ENCODE measurements at regions not wholly inside any gene's neighbourhood (a gene's known extent, or its start where the extent isn't known, plus 50 kb on each side); places are given as distances from the start of the nearest gene placed in this dataset.

- no peak overlapping the region for H3K9ac ChIP-seq (ENCODE audit: low read length)
- H3K27ac ChIP-seq (ENCODE audit: low read depth, low read length) = no peak overlapping the region
- peaks cover 46% of the 10 kb centered on the region for H3K27me3 Mint-ChIP-seq (ENCODE audit: low read depth, unreplicated experiment)
- no peak overlapping the region for H3K4me2 ChIP-seq (ENCODE audit: low read length)
- H3K4me1 Mint-ChIP-seq (ENCODE audit: low read depth, unreplicated experiment) = no peaks in the 10 kb centered on the region
- no peaks in the 10 kb centered on the region for H3K4me1 ChIP-seq (ENCODE audit: insufficient read depth, low read length)
- no peak overlapping the region for H3K4me3 Mint-ChIP-seq (ENCODE audit: unreplicated experiment)
- no peak for FAIRE-seq
- no peaks in the 10 kb centered on the region for H4K20me1 ChIP-seq (ENCODE audit: insufficient read depth, low read length)
- H3K79me2 ChIP-seq (ENCODE audit: insufficient read depth, low read length) = no peaks in the 10 kb centered on the region
- no peaks in the 10 kb centered on the region for H3K36me3 Mint-ChIP-seq (ENCODE audit: low read depth, unreplicated experiment)
- H3K27ac Mint-ChIP-seq (ENCODE audit: unreplicated experiment) = no peak overlapping the region
- H3K36me3 ChIP-seq (ENCODE audit: insufficient read depth, low read length) = no peaks in the 10 kb centered on the region
- no peak overlapping the region for H2AFZ ChIP-seq (ENCODE audit: low read depth, low read length)
- DNase-seq (ENCODE audit: low read depth) = no peak
- no peaks in the 10 kb centered on the region for H3K27me3 ChIP-seq (ENCODE audit: insufficient read depth, low read length)
- TF ChIP-seq CTCF (IDR thresholded peaks at IDR 0.05; ENCODE audit: insufficient read depth, low read depth, low read length) = no peak
- TF ChIP-seq EZH2 (IDR thresholded peaks at IDR 0.05; ENCODE audit: insufficient read depth, low read length) = no peak
- H3K9me3 Mint-ChIP-seq (ENCODE audit: unreplicated experiment) = peaks cover 15% of the 10 kb centered on the region
- no peaks in the 10 kb centered on the region for H3K9me3 ChIP-seq (ENCODE audit: insufficient read depth, low read depth, low read length)
- no peak overlapping the region for H3K4me3 ChIP-seq (ENCODE audit: insufficient read depth, low read depth, low read length)
Measured at GRCh38 chr1:29546496-29546895, 310.2 kb downstream of the PTPRU start.

GRCh38 chr1:29544406-29544805 lies 308.1 kb downstream of the PTPRU start:
- H2AFZ ChIP-seq (ENCODE audit: low read depth, low read length) = no peak overlapping the region
- no peaks in the 10 kb centered on the region for H4K20me1 ChIP-seq (ENCODE audit: insufficient read depth, low read length)
- H3K9me3 ChIP-seq (ENCODE audit: insufficient read depth, low read depth, low read length) = no peaks in the 10 kb centered on the region
- H3K27me3 ChIP-seq (ENCODE audit: insufficient read depth, low read length) = no peaks in the 10 kb centered on the region
- no peak overlapping the region for H3K9ac ChIP-seq (ENCODE audit: low read length)
- DNase-seq (ENCODE audit: low read depth) = no peak
- no peaks in the 10 kb centered on the region for H3K4me1 ChIP-seq (ENCODE audit: insufficient read depth, low read length)
- no peak overlapping the region for H3K4me2 ChIP-seq (ENCODE audit: low read length)
- peaks cover 15% of the 10 kb centered on the region for H3K9me3 Mint-ChIP-seq (ENCODE audit: unreplicated experiment)
- H3K27ac Mint-ChIP-seq (ENCODE audit: unreplicated experiment) = no peak overlapping the region
- peaks cover 44% of the 10 kb centered on the region for H3K27me3 Mint-ChIP-seq (ENCODE audit: low read depth, unreplicated experiment)
- no peak overlapping the region for H3K4me3 Mint-ChIP-seq (ENCODE audit: unreplicated experiment)
- H3K4me1 Mint-ChIP-seq (ENCODE audit: low read depth, unreplicated experiment) = no peaks in the 10 kb centered on the region
- H3K36me3 Mint-ChIP-seq (ENCODE audit: low read depth, unreplicated experiment) = no peaks in the 10 kb centered on the region
- no peak overlapping the region for H3K4me3 ChIP-seq (ENCODE audit: insufficient read depth, low read depth, low read length)
- H3K36me3 ChIP-seq (ENCODE audit: insufficient read depth, low read length) = no peaks in the 10 kb centered on the region
- TF ChIP-seq EZH2 (IDR thresholded peaks at IDR 0.05; ENCODE audit: insufficient read depth, low read length) (no peak), CTCF (IDR thresholded peaks at IDR 0.05; ENCODE audit: insufficient read depth, low read depth, low read length) (no peak)
- no peak for FAIRE-seq
- no peak overlapping the region for H3K27ac ChIP-seq (ENCODE audit: low read depth, low read length)
- H3K79me2 ChIP-seq (ENCODE audit: insufficient read depth, low read length) = no peaks in the 10 kb centered on the region

GRCh38 chr1:29543586-29543985 lies 307.3 kb downstream of the PTPRU start:
- no peaks in the 10 kb centered on the region for H3K4me1 ChIP-seq (ENCODE audit: insufficient read depth, low read length)
- H3K79me2 ChIP-seq (ENCODE audit: insufficient read depth, low read length) = no peaks in the 10 kb centered on the region
- Mint-ChIP-seq H3K4me3 (ENCODE audit: unreplicated experiment) (no peak overlapping the region), H3K9me3 (ENCODE audit: unreplicated experiment) (peaks cover 15% of the 10 kb centered on the region), H3K27ac (ENCODE audit: unreplicated experiment) (no peak overlapping the region), H3K36me3 (ENCODE audit: low read depth, unreplicated experiment) (no peaks in the 10 kb centered on the region), H3K4me1 (ENCODE audit: low read depth, unreplicated experiment) (no peaks in the 10 kb centered on the region), H3K27me3 (ENCODE audit: low read depth, unreplicated experiment) (peaks cover 45% of the 10 kb centered on the region)
- H3K36me3 ChIP-seq (ENCODE audit: insufficient read depth, low read length) = no peaks in the 10 kb centered on the region
- no peaks in the 10 kb centered on the region for H3K27me3 ChIP-seq (ENCODE audit: insufficient read depth, low read length)
- no peak overlapping the region for H2AFZ ChIP-seq (ENCODE audit: low read depth, low read length)
- DNase-seq (ENCODE audit: low read depth) = no peak
- TF ChIP-seq CTCF (IDR thresholded peaks at IDR 0.05; ENCODE audit: insufficient read depth, low read depth, low read length) (no peak), EZH2 (IDR thresholded peaks at IDR 0.05; ENCODE audit: insufficient read depth, low read length) (no peak)
- H3K9me3 ChIP-seq (ENCODE audit: insufficient read depth, low read depth, low read length) = no peaks in the 10 kb centered on the region
- no peak overlapping the region for H3K4me2 ChIP-seq (ENCODE audit: low read length)
- no peak overlapping the region for H3K4me3 ChIP-seq (ENCODE audit: insufficient read depth, low read depth, low read length)
- no peak overlapping the region for H3K27ac ChIP-seq (ENCODE audit: low read depth, low read length)
- no peak overlapping the region for H3K9ac ChIP-seq (ENCODE audit: low read length)
- FAIRE-seq = no peak
- no peaks in the 10 kb centered on the region for H4K20me1 ChIP-seq (ENCODE audit: insufficient read depth, low read length)
